ENCODE measurements at regions not wholly inside any gene's neighbourhood (a gene's known extent, or its start where the extent isn't known, plus 50 kb on each side); places are given as distances from the start of the nearest gene placed in this dataset.

DNA sequence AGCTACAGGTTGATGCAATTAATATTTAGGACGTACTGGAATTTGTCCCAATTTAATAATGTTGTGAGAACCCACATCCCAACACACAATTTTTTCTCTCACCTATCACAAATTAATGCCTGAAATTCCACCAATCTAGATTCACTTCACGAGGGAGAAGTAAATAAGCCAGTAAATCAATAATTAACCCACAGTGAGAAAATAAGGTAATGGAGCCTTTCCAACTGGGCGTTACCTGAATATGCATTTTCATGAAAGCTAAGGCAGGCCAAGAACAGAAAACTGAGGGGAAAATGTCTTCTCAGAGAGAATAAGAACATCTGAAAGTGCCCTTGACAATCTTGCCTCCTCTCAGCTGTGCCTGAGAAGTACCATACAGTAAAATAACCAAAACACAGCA is 240.8 kb upstream of the NR5A2 start:
- no peak for TF ChIP-seq CTCF (IDR thresholded peaks at IDR 0.05)
- TF ChIP-seq POLR2A (IDR thresholded peaks at IDR 0.05): no peak

Data from thyroid gland (tissue), 4 donors.